K562 (cell line): ENCODE measurements at regions not wholly inside any gene's neighbourhood (a gene's known extent, or its start where the extent isn't known, plus 50 kb on each side); places are given as distances from the start of the nearest gene placed in this dataset.

Experiments
- ATAC-seq: fragments of 200-7000 bp; cut with Tn5 transposase; 3 replicates; pipeline ENCODE4 v1.9.1; 2020; ENCODE audit warnings: moderate library complexity
- BruUV-seq: library from RNA; stranded (reverse); fragments of 400-500 nt; replicated peaks from 2 replicates; lab custom pipeline; 2021; lab: Mats Ljungman, UMichigan
- CTCF ChIA-PET: fragments of 300-600 bp; formaldehyde crosslinking; extraction: SDS; loops from one replicate; lab custom pipeline; 2021; ENCODE audit warnings: low intra/inter-chr PET ratio; lab: Yijun Ruan, JAX
- POLR2A ChIA-PET: fragments of 300-600, 350-650 bp; sonication (Branson Sonifier 250); formaldehyde crosslinking; extraction: SDS; loops from one replicate; lab custom pipeline; 2021; ENCODE audit warnings: antibody characterized with exemption, inconsistent platforms; lab: Yijun Ruan, JAX
- DNase-seq, 4 experiments: peaks; one replicate each; pipeline versions ENCODE4 v3.0.0 to v3.0.0-alpha.2; 2011 to 2018; ENCODE audit warnings: low spot score in 3 of 4, mixed read lengths in 3 of 4; ENCODE audit errors: extremely low read depth in 1 of 4
- FAIRE-seq: peaks from 2 replicates; lab custom pipeline; 2011; peaks lifted over from hg19 to GRCh38; lab: Jason Lieb, UNC
- H2AFZ ChIP-seq: 2 replicates; pipeline ENCODE4 v1.6.0; 2011; ENCODE audit warnings: low read depth, low read length, control low read depth, inconsistent platforms
- H3K27ac ChIP-seq: fragments of 200-600 bp; 3 replicates; pipeline ENCODE4 v1.8.0; 2011; ENCODE audit warnings: low read depth, mild to moderate bottlenecking, control low read depth, inconsistent platforms, low read length, moderate library complexity, mixed read lengths; ENCODE audit errors: extremely low read depth
- H3K27me3 ChIP-seq, 2 experiments: fragments of 300-600 bp in 1 of 2; 2 replicates in 1 of 2; 3 replicates in 1 of 2; pipeline versions ENCODE4 v1.6.0 to v1.8.0; 2011; ENCODE audit warnings: inconsistent platforms in 2 of 2, low read length in 2 of 2, mild to moderate bottlenecking in 1 of 2, mixed read lengths in 1 of 2, moderate library complexity in 1 of 2; ENCODE audit not compliant: control insufficient read depth in 2 of 2, insufficient read depth in 2 of 2
- H3K36me3 ChIP-seq: fragments of 300-600 bp; 3 replicates; pipeline ENCODE4 v1.8.0; 2011; ENCODE audit warnings: mild to moderate bottlenecking, low read length, inconsistent platforms; ENCODE audit not compliant: control insufficient read depth, insufficient read depth
- H3K4me1 ChIP-seq, 2 experiments: fragments of 200-600 bp in 1 of 2; replicated peaks in 1 of 2; 2 replicates in 1 of 2; 3 replicates in 1 of 2; pipeline versions ENCODE4 v1.5.1 to v1.8.0; 2011; ENCODE audit warnings: inconsistent platforms in 2 of 2, low read length in 2 of 2, mild to moderate bottlenecking in 1 of 2, mixed read lengths in 1 of 2, moderate library complexity in 1 of 2; ENCODE audit not compliant: control insufficient read depth in 2 of 2, insufficient read depth in 2 of 2
- H3K4me2 ChIP-seq: 2 replicates; pipeline ENCODE4 v1.6.1; 2011; ENCODE audit warnings: low read length, control low read depth, inconsistent platforms, mixed read lengths; ENCODE audit not compliant: insufficient read depth
- H3K4me3 ChIP-seq: fragments of 200-600 bp; sonication (generic), shearing (Covaris generic); 2 replicates; pipeline ENCODE4 v1.5.1; 2016; ENCODE audit warnings: control low read depth, inconsistent platforms
- H3K79me2 ChIP-seq: fragments of 200-600 bp; 3 replicates; pipeline ENCODE4 v1.8.0; 2011; ENCODE audit warnings: low read length, inconsistent platforms; ENCODE audit not compliant: control insufficient read depth, insufficient read depth
- H3K9ac ChIP-seq, 2 experiments: 2 replicates each; pipeline versions ENCODE4 v1.6.0 to v1.6.1; 2011; ENCODE audit warnings: low read depth in 2 of 2, low read length in 2 of 2, control low read depth in 1 of 2, inconsistent platforms in 1 of 2, mild to moderate bottlenecking in 1 of 2, mixed read lengths in 1 of 2; ENCODE audit not compliant: insufficient read depth in 1 of 2
- H3K9me1 ChIP-seq: one replicate; pipeline ENCODE4 v1.6.0; 2011; ENCODE audit warnings: inconsistent platforms, mild to moderate bottlenecking, low read length, moderate library complexity; ENCODE audit not compliant: control insufficient read depth, insufficient read depth
- H3K9me3 ChIP-seq: replicated peaks from 2 replicates; pipeline ENCODE4 v1.5.1; 2011; ENCODE audit warnings: low read depth, low read length, inconsistent platforms; ENCODE audit not compliant: control insufficient read depth, insufficient read depth
- H4K20me1 ChIP-seq: replicated peaks from 2 replicates; pipeline ENCODE4 v1.6.1; 2011; ENCODE audit warnings: low read length, inconsistent platforms, mixed read lengths; ENCODE audit not compliant: control insufficient read depth, insufficient read depth
- CGGBP1 ChIP-seq: fragments of 250-450 bp; sonication (Bioruptor Pico); IDR thresholded peaks from 2 replicates; pipeline ENCODE4 v1.9.0; 2021; ENCODE audit warnings: mild to moderate bottlenecking
- ESRRA ChIP-seq: fragments of 450-650 bp; IDR thresholded peaks from 2 replicates; pipeline ENCODE4 v1.6.1; 2014; ENCODE audit warnings: low read depth, mild to moderate bottlenecking, moderate library complexity, borderline replicate concordance
- HMGXB4 ChIP-seq: sonication (generic); formaldehyde crosslinking; IDR thresholded peaks from 2 replicates; pipeline ENCODE4 v1.8.1; 2023; ENCODE audit warnings: mild to moderate bottlenecking, missing genetic modification reagents
- NCOA4 ChIP-seq: fragments of 450-650 bp; IDR thresholded peaks from 2 replicates; pipeline ENCODE4 v1.6.1; 2018; ENCODE audit warnings: mild to moderate bottlenecking; ENCODE audit not compliant: partially characterized antibody
- PREB ChIP-seq: sonication (generic); formaldehyde crosslinking; IDR thresholded peaks from 2 replicates; pipeline ENCODE4 v1.8.1; 2023; ENCODE audit warnings: mild to moderate bottlenecking, missing genetic modification reagents
- RUNX1 ChIP-seq: sonication (generic); IDR thresholded peaks from 2 replicates; pipeline ENCODE4 v1.6.1; 2016; ENCODE audit warnings: antibody characterized with exemption, low read depth
- SFPQ ChIP-seq: fragments of 200-400 bp; formaldehyde crosslinking; IDR thresholded peaks from 2 replicates; pipeline ENCODE4 v1.6.1; 2017; ENCODE audit warnings: mild to moderate bottlenecking, low read depth, low read length, moderate library complexity
- ZNF507 ChIP-seq: conservative IDR thresholded peaks from 2 replicates; pipeline ENCODE4 v1.6.1; 2017; ENCODE audit warnings: missing genetic modification characterization, missing compliant biosample characterization
- WGBS: fragments of 100-300 bp; shearing (Covaris generic); methylation state at CpG from one replicate; pipeline ENCODE4 v1.1.6; 2016; ENCODE audit warnings: low coverage, mixed read lengths; ENCODE audit not compliant: insufficient coverage; ENCODE audit errors: missing lambda C conversion rate; 5-methylcytosine and 5-hydroxymethylcytosine counted together
- in situ Hi-C: fragments of 300-500 bp; cut with MboI; formaldehyde crosslinking; loops from 4 replicates; pipeline ENCODE4 v1.15.0; 2018; ENCODE audit warnings: inconsistent platforms, mixed read lengths
- intact Hi-C: fragments of 100-400 bp; cut with micrococcal nuclease; formaldehyde crosslinking; loops from 2 replicates; pipeline ENCODE4 v1.14.2; 2022

GRCh38 chr6:45812922-45813321 is 202.7 kb downstream of the CLIC5 start:
- no peak overlapping the region for H3K27ac ChIP-seq
- ChIA-PET CTCF (no interaction called here), POLR2A (interaction anchor here (0.8 kb wide), 1 partner anchor 174 kb away, joined by 4 read pairs; no protein-coding TSS in a partner anchor)
- no peaks in the 10 kb centered on the region for H3K79me2 ChIP-seq
- H3K4me3 ChIP-seq: no peak overlapping the region
- no peaks in the 10 kb centered on the region for H4K20me1 ChIP-seq
- FAIRE-seq (no peak), DNase-seq (no peak), ATAC-seq (no peak)
- no peaks in the 10 kb centered on the region for H3K36me3 ChIP-seq
- no peaks in the 10 kb centered on the region for H3K9me1 ChIP-seq
- H3K9ac ChIP-seq: no peak overlapping the region
- in situ Hi-C loops (no loop called here), intact Hi-C loops (no loop called here)
- no peak overlapping the region for H3K4me2 ChIP-seq
- H2AFZ ChIP-seq: no peak overlapping the region
- WGBS: 0% methylated on average over 6 of the region's 6 CpGs
- no peaks in the 10 kb centered on the region for H3K4me1 ChIP-seq
- peaks cover 6 to 9% of the 10 kb centered on the region in 2 experiments; a peak in 3 of 5 replicates for H3K27me3 ChIP-seq
- no peaks in the 10 kb centered on the region for H3K9me3 ChIP-seq
- TF ChIP-seq PREB: no peak
- no peak for TF ChIP-seq ZNF507 (tag)
- no TSS peak for BruUV-seq

- in situ Hi-C loops (no loop called here), intact Hi-C loops (no loop called here)
- Histone ChIP-seq H3K9ac (no peak overlapping the region), H3K9me1 (no peaks in the 10 kb centered on the region), H4K20me1 (no peaks in the 10 kb centered on the region), H3K4me3 (no peak overlapping the region), H3K9me3 (no peaks in the 10 kb centered on the region), H2AFZ (no peak overlapping the region), H3K36me3 (no peaks in the 10 kb centered on the region), H3K79me2 (no peaks in the 10 kb centered on the region), H3K4me1 (no peaks in the 10 kb centered on the region), H3K27ac (no peak overlapping the region), H3K27me3 (peaks cover 2 to 4% of the 10 kb centered on the region in 2 experiments; a peak in 1 of 5 replicates), H3K4me2 (no peak overlapping the region)
- DNase-seq (no peak), ATAC-seq (no peak), FAIRE-seq (no peak)
- 4% methylated on average over 1 of the region's 1 CpG for WGBS
- ChIA-PET POLR2A (interaction anchor here (0.7 kb wide), 2 partner anchors 16 to 17 kb away, joined by 3 read pairs; no protein-coding TSS in a partner anchor), CTCF (no interaction called here)
- BruUV-seq: no TSS peak
- TF ChIP-seq SFPQ: no peak
- TF ChIP-seq NCOA4: no peak
- no peak for TF ChIP-seq RUNX1
- TF ChIP-seq CGGBP1 (CRISPR knock-in tag): no peak
- no peak for TF ChIP-seq ESRRA
- no peak for TF ChIP-seq HMGXB4 (CRISPR knock-in tag)
These were observed 206.7 kb downstream of the CLIC5 start for GRCh38 chr6:45808917-45809316.
